GM23338 (cell line): ENCODE measurements at regions not wholly inside any gene's neighbourhood (a gene's known extent, or its start where the extent isn't known, plus 50 kb on each side); places are given as distances from the start of the nearest gene placed in this dataset.
A peak's percentile ranks its signal among the peaks of the same experiment; 100 is the strongest.

Experiments used
- ATAC-seq: fragments of 200-7000 bp; cut with Tn5 transposase; 3 replicates; pipeline ENCODE4 v1.9.1; 2020
- DNase-seq: peaks from one replicate; pipeline ENCODE4 v3.0.0-alpha.2; 2015; ENCODE audit warnings: low spot score
- H2AFZ ChIP-seq: fragments of 200-600 bp; sonication (generic); 2 replicates; pipeline ENCODE4 v1.8.0; 2016; ENCODE audit warnings: antibody characterized with exemption, mild to moderate bottlenecking, moderate library complexity
- H3F3A ChIP-seq: fragments of 200-600 bp; sonication (generic); replicated peaks from 2 replicates; pipeline ENCODE4 v1.8.0; 2017; ENCODE audit warnings: antibody characterized with exemption, mixed run types, low read depth
- H3K27ac ChIP-seq: fragments of 200-600 bp; sonication (generic); 2 replicates; pipeline ENCODE4 v1.6.1; 2016; ENCODE audit warnings: low read depth
- H3K27me3 ChIP-seq: fragments of 200-600 bp; sonication (generic); 2 replicates; pipeline ENCODE4 v1.8.0; 2016; ENCODE audit warnings: mild to moderate bottlenecking, mixed run types, moderate library complexity; ENCODE audit not compliant: insufficient read depth
- H3K36me3 ChIP-seq: fragments of 200-600 bp; sonication (generic); 2 replicates; pipeline ENCODE4 v1.8.0; 2016; ENCODE audit warnings: mild to moderate bottlenecking; ENCODE audit not compliant: insufficient read depth
- H3K4me1 ChIP-seq: fragments of 200-600 bp; sonication (generic); 2 replicates; pipeline ENCODE4 v1.8.0; 2016; ENCODE audit warnings: mild to moderate bottlenecking, moderate library complexity; ENCODE audit not compliant: insufficient read depth
- H3K4me2 ChIP-seq: fragments of 200-600 bp; sonication (generic); 2 replicates; pipeline ENCODE4 v1.7.1; 2017; ENCODE audit warnings: mixed run types
- H3K4me3 ChIP-seq: fragments of 200-600 bp; sonication (generic); 2 replicates; pipeline ENCODE4 v1.6.1; 2016; ENCODE audit warnings: mixed run types
- H3K79me2 ChIP-seq: fragments of 200-600 bp; sonication (generic); replicated peaks from 2 replicates; pipeline ENCODE4 v1.8.0; 2017; ENCODE audit warnings: mild to moderate bottlenecking; ENCODE audit not compliant: insufficient read depth
- H3K9me2 ChIP-seq: fragments of 200-600 bp; sonication (generic); 2 replicates; pipeline ENCODE4 v1.8.0; 2017; ENCODE audit not compliant: insufficient read depth
- H4K20me1 ChIP-seq: fragments of 200-600 bp; sonication (generic); replicated peaks from 2 replicates; pipeline ENCODE4 v1.8.0; 2017; ENCODE audit warnings: mild to moderate bottlenecking; ENCODE audit not compliant: insufficient read depth
- H3K27ac Mint-ChIP-seq: 2 replicates; pipeline ENCODE4 v1.8.0; 2020; ENCODE audit warnings: inconsistent platforms, mild to moderate bottlenecking, moderate library complexity, mixed read lengths
- H3K27me3 Mint-ChIP-seq: 3 replicates; pipeline ENCODE4 v1.8.0; 2022; ENCODE audit warnings: low read depth, mild to moderate bottlenecking, moderate library complexity, mixed read lengths, inconsistent platforms; ENCODE audit not compliant: insufficient read depth, poor library complexity
- H3K36me3 Mint-ChIP-seq: 3 replicates; pipeline ENCODE4 v1.8.0; 2021; ENCODE audit warnings: low read depth, mild to moderate bottlenecking, inconsistent platforms, moderate library complexity, mixed read lengths
- H3K4me1 Mint-ChIP-seq: 3 replicates; pipeline ENCODE4 v1.8.0; 2020; ENCODE audit warnings: mild to moderate bottlenecking, inconsistent platforms, mixed read lengths
- H3K4me3 Mint-ChIP-seq: 3 replicates; pipeline ENCODE4 v1.8.0; 2021; ENCODE audit warnings: moderate library complexity, mild to moderate bottlenecking, inconsistent platforms, mixed read lengths
- H3K9me3 Mint-ChIP-seq: 3 replicates; pipeline ENCODE4 v1.8.0; 2020; ENCODE audit warnings: moderate library complexity, mild to moderate bottlenecking, inconsistent platforms, mixed read lengths
- ETS1 ChIP-seq: IDR thresholded peaks from 2 replicates; pipeline ENCODE4 v1.6.1; 2016; ENCODE audit warnings: antibody characterized with exemption
- EZH2 ChIP-seq: fragments of 200-600 bp; sonication (generic); IDR thresholded peaks from one replicate; pipeline ENCODE4 v1.8.0; 2017; ENCODE audit warnings: antibody characterized with exemption, mild to moderate bottlenecking, low read depth; ENCODE audit not compliant: unreplicated experiment
- JUNB ChIP-seq: IDR thresholded peaks from one replicate; pipeline ENCODE4 v1.6.1; 2016; ENCODE audit warnings: antibody characterized with exemption; ENCODE audit not compliant: unreplicated experiment
- NANOG ChIP-seq: IDR thresholded peaks from 2 replicates; pipeline ENCODE4 v1.6.1; 2016; ENCODE audit warnings: antibody characterized with exemption, borderline replicate concordance
- POLR2AphosphoS5 ChIP-seq: IDR thresholded peaks from 2 replicates; pipeline ENCODE4 v1.6.1; 2016; ENCODE audit warnings: antibody characterized with exemption, low read depth
- REST ChIP-seq: IDR thresholded peaks from one replicate; pipeline ENCODE4 v1.6.1; 2018; ENCODE audit warnings: antibody characterized with exemption; ENCODE audit not compliant: unreplicated experiment
- STAT1 ChIP-seq: IDR thresholded peaks from one replicate; pipeline ENCODE4 v1.6.1; 2016; ENCODE audit warnings: antibody characterized with exemption; ENCODE audit not compliant: unreplicated experiment
- ZNF114 ChIP-seq: fragments of 250-450 bp; sonication (Bioruptor Pico); IDR thresholded peaks from 2 replicates; pipeline ENCODE4 v1.5.0; 2020; ENCODE audit warnings: mild to moderate bottlenecking, moderate library complexity
- ZNF331 ChIP-seq: fragments of 250-450 bp; sonication (Bioruptor Pico); IDR thresholded peaks from 2 replicates; pipeline ENCODE4 v1.5.0; 2020; ENCODE audit warnings: low read depth, mild to moderate bottlenecking, moderate library complexity
- ZNF462 ChIP-seq: fragments of 250-450 bp; sonication (Bioruptor Pico); IDR thresholded peaks from 2 replicates; pipeline ENCODE4 v1.5.0; 2020; ENCODE audit warnings: mild to moderate bottlenecking, moderate library complexity

- H2AFZ ChIP-seq: peak overlapping the region; percentile 76
- Mint-ChIP-seq H3K9me3 (no peaks in the 10 kb centered on the region; the same call in 2 of the 3 replicates), H3K4me3 (no peak overlapping the region), H3K4me1 (no peaks in the 10 kb centered on the region), H3K36me3 (no peaks in the 10 kb centered on the region), H3K27ac (no peak overlapping the region), H3K27me3 (no peaks in the 10 kb centered on the region)
- peaks cover 7% of the 10 kb centered on the region; the same call in 1 of the 2 replicates for H3K9me2 ChIP-seq
- no peaks in the 10 kb centered on the region for H3F3A ChIP-seq
- ATAC-seq (no peak), DNase-seq (no peak)
- no peaks in the 10 kb centered on the region for H3K36me3 ChIP-seq
- no peak overlapping the region for H3K4me2 ChIP-seq
- H3K4me3 ChIP-seq: no peak overlapping the region
- no peak overlapping the region for H3K27ac ChIP-seq
- H4K20me1 ChIP-seq: no peaks in the 10 kb centered on the region
- no peaks in the 10 kb centered on the region for H3K4me1 ChIP-seq
- H3K79me2 ChIP-seq: no peaks in the 10 kb centered on the region
- TF ChIP-seq STAT1: no peak
- no peak for TF ChIP-seq POLR2AphosphoS5
- no peak for TF ChIP-seq ZNF114 (CRISPR knock-in tag)
- no peak for TF ChIP-seq NANOG
- TF ChIP-seq ZNF462 (CRISPR knock-in tag): no peak
- no peak for TF ChIP-seq ZNF331
- no peak for TF ChIP-seq ETS1
- TF ChIP-seq REST: no peak
- no peak for TF ChIP-seq EZH2
- TF ChIP-seq JUNB: no peak
- no peaks in the 10 kb centered on the region for H3K27me3 ChIP-seq
Measured at GRCh38 chr18:51391731-51392130, 194.2 kb upstream of the MEX3C start.
